ENCODE measurements at regions not wholly inside any gene's neighbourhood (a gene's known extent, or its start where the extent isn't known, plus 50 kb on each side); places are given as distances from the start of the nearest gene placed in this dataset.
A peak's percentile ranks its signal among the peaks of the same experiment; 100 is the strongest.

DNA sequence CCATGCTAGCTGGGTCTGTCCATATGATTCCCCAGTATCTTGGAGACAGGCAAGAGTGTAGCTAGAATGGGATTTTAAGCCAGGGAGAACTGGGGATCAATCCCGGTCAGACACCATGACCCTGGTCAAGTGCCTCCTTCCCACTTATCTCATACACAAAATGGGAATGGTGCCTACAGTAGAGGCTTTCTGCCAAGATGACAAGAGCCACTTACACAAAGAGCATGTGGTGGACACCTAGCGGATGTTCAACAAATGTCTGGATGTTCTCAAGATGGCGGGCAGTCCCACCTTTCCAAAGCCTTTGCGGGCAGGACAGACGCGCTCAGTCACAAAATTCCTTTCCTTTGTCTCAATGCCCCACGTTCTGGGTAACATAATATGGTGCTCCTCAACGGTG lies 57.3 kb downstream of the MAF start:
- DNase-seq: no peak

DNA sequence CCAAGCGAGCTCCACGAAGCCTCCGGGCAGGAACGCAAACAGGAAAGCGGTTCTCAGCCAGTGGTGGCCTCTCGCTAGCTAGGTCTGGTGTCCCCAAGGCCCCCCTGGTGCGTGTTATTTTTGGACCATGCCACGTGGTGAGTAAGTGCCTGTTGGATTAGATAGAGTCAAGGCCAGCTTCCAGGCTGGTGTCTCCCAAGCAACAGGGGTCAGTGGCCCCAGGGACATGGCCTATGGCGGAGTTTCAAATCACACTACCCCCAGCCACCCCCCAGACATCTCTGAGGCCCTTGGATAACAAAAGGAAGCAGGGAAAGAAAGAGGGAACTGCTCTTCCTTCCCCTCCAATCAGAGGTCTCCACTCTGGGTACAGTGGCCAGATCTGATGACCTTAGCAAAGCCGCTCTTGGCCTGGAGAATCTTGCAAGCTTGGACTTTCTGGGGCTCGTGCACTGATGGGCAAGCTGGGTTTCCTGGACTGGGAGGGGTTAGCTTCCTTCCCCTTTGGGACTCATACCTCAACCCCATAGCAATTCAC lies 58.2 kb downstream of the MAF start:
- peak; percentile 77 to 92 (median 86) for DNase-seq

DNA sequence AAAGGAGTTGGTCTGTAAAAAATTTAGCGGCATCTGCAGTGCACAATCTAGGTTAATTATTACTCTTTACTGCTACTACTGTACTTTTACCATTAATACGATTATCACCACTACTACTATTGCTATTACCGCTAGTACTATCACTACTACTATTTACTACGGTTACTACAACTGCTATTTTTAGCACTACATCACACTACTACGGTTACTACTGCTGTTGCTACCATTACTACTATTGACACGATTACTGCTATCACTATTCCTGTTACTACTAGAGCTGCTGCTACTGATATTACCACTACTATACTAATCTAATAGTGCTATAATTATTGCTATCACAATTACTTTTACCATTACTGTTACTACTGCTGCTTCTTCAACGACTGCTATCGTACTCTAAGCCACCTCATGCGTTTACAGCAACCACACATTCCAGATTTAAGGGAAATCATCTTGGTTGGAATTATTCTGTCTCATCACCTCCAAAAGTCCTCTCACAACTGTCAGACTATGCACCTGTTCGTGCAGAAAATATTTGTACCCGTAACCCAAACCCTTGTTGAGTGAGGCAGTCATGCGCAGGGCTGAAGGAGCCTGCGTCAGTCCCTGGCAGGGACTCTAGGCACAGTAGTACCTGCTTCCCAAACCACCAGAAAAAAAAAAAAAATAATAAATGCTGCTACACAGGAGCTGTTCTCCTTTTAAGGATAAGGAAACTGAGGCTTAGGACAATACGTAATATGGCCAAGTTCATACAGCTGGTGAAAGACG lies 59.5 kb downstream of the MAF start:
- DNase-seq: no peak

DNA sequence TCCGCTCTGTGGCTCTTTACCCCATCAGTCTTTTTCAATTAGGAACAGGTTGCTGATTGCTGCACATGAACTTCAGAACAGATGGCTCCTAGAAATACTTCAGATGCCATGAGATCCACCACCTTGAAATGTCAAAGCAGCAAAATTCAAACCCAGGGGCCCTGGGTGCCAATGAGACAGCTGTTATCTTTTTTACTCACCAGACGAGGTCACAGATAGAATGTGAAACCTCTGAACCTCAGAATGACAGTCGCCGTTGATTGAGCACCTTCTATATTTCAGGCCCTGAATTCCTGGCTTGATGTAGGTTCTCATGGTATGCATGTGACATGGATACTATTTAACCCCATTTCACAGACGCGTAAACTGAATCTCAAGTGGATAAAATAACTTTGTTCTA lies 63.0 kb downstream of the MAF start:
- DNase-seq: no peak

DNA sequence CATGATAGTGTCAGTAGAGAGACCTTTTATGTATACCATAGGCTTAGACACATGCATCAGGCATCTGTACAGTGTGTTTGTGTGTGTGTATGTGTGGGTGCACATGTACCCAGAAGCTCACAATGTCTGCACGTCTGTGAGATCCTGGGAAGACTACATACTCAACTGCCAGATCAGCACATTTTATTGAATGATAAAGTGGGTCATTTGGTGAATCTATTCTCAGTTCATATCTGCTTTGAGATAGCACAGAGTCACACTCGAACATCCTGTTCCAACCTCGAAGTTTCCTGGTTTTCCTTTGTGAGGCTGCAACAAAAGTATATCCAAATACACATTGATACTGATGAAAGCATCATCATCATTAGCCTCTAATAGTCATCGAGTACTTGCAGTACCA lies 63.6 kb downstream of the MAF start:
- no peak for DNase-seq

DNA sequence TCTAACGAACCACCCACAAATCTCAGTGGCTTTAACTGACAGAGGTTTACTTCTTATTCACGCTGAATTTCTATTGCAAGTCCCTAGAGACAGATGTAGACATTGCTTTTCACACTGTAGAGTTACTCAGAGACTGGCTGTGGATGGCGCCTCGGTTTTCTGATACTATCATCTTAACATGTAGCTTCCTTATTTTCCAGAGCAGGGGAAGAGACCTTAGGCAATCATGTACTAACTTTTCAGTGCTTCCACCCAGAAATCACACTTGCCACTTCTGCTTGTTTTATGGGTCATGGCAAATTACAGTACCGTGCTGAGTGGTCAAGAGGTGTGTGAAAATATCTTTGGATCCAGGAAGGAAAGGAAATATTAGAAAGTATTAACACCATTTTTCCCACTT lies 65.4 kb downstream of the MAF start:
- peak; percentile 73 to 88 (median 82) for DNase-seq

DNA sequence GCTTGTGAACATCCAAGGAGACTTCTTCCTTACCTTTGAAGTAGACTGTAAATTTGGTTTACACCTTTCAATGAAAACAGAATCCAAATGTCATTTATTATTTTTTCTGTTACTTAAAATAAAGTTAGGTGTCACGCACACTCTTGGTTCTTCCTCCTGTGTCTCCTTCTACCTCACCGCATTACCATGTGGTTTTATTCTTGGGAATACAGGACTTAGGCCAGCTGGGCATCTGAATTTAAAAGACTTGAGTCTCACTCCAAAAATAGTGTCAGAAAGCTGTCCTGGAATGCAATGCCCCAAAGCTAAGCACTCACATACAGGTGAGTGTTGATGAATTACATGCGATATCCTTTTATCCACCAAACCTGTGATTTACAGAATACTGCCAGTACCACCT lies 66.4 kb downstream of the MAF start:
- no peak for DNase-seq

DNA sequence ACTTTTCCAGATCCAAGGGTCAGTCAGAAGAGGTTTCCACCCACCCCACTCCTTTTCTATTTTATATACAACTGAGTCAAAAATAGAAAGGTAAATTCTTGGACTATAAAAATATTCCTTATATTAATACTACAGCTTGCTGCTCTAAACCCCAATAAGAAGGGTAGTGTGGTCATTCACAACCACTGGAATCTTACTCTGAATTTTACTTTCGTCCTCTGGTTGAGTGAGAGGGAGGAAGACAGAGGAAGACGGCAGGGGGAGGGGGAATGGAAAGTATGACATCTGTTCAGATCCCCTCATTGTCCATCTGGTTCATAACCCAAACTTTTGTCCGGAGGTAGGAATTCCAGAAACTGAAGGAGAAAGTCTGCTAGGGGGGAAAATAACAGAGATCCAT lies 67.2 kb downstream of the MAF start:
- DNase-seq: no peak

DNA sequence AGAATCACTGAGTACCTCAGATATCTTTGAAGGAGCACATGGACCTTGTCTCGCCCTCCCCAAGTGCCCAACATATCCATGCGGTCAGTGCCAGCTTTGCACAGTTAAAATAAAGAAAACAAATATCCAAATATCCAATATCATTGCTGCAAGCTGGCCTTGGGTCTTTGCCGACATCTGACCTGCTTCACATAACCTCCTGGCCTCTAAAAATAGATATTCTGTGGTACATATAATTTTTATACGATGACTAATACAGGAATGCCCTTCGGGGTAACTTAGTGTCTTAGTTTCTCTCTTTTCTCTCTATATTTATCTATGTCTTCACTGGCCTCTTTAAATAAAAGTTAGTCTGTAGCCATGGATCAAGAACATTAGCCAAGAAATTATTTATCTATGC lies 67.8 kb downstream of the MAF start:
- DNase-seq: no peak

DNA sequence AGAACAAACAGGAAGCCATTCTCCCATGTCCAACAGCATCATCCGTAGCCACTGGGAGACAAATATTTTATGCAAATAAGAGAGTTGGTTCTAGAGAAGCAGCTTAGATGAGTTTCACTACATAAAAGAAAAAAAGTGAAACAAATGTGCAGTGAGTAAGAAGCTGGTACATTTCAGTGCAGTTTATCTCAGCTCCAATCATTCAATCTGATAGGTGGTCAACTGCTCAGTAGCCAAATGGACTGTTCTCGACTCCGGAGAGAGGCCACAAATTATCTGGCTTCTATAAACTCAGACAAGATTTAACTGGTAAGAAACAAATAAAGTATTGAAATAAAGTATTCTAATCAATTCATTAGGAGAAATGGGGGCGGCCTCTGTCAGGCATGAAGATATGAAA lies 68.3 kb downstream of the MAF start:
- DNase-seq: no peak

DNA sequence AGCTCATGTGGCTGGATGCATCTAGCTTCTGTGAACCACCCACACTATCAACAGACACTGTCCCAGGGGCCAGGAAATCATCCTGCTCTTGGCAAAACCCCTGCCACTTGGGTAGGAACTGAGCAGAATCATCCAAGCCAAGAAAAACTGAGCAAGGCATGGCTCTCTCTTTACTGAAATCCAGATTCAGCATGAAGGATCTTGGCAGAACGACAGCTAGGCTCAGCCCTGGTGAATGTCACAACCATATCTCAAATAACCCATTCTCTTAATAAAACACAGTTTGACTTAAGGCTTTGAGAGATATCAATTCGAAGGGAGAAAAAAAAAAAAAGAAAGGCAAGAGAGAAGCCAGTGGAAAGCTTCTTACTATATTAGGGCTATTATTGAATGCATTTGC lies 72.2 kb downstream of the MAF start:
- DNase-seq: no peak

DNA sequence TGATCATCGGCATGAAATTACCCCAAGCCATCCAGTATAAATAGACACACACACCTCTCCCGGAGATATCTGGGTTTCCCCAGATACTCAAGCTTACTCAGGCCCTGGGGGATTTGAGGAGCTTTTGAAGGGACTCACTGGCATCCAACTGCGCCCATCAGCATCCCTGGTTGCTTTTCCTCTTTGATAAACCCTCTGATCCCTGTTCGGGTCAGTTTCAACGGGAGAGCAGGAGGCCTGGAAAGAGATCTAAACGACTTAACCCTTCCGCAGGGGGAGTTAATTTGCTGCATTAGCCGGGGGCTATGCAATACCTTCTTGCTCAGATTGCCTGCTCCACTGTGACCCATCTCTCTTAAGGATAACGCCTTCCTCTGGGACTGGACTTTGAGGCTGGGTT lies 76.6 kb downstream of the MAF start:
- no peak for DNase-seq

DNA sequence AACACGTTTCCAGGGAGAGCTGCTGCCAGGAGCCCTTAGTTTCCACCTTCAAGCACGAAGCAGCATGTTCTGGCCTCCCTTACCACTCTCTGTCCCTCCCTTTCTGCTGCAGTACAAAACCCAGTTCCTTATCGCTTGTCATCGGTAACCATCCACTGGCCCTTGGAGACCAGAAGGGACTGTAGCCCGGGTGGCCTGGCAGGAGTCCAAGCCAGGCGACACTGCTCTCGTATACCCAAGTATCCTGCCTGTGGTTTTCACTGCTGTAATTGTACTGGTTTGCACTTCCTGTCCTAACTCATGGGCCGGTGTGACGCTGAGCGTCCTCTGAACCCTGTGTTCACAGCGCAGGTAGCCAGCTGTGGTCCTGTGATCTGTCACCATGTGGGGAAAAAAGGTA lies 81.1 kb downstream of the MAF start:
- peak; percentile 47 to 68 (median 54) for DNase-seq

DNA sequence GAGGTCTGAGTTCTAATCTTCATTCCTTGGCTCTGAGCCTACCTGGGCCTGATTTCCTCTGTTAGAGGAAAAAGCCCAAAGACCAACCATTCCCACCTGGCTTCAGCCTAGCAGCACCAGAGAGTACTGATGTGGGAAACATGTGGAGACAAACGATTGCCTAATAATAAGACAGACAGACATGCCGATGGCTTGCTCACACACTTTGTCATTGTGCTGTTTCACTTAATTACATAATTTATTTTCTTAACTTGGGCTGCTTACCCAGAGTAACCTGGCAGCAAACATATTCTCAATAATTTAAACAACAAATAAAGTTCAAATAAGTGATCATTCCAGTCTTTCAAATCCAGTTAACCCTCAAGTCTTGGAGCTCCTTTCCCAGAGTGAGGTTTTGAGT lies 83.4 kb downstream of the MAF start:
- no peak for DNase-seq

DNA sequence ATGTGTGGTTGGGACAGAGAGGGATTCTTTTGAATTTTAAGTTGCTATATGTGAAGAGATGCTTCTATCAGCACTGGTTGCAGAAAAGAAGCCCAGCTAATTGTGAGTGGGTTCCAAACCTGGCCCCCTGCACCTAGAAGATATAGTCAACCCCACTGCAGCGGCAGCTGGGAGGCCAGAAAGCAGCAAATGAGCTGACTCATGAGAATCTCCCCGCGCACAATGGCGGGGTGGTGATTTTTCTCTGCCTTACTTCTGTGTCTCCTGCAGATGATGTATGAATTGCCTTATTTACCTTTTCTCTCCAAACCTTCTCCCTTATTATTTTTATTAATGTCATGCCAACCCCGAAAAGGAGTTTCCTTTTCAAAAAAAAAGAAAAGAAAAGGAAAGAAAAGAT lies 89.7 kb downstream of the MAF start:
- no peak for DNase-seq

DNA sequence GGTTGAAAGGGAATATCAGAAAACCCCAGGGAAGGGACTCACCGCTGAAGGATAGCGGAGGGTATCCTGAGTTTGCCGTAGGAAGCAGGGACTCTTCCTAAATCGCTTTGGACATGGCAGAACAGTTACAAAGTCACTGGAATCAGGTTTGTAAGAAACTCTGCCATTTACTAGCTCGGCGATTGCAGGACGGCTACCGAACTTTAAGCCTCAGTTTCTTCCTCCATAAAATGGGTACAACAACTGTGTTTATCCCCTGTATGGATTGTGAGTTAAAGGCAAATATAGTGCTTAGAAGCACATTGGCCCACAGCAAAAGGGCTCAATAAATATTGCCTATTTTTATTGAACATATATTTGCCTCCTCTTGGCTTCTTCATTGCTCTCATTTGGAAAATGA lies 90.6 kb downstream of the MAF start:
- no peak for DNase-seq

DNA sequence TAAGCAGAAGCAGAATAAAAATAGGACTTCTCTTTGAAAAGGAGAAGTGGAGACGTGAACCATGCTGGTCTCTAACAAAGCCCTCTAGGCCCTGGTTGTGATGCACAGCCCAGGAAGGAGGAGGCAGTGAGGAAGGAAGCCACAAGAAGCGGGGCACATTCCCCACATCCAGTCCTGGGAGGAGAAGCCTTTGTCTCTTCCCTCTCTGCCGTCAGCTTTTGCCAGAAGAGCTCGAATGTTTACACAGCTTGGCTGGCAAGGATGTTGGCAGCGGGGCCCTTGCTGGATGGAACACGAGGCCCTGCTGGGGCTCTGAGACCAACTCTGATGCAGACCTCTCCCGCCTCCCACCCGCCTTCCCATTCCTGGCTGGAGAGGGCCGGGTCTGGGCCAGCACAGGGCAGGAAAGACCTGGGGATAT lies 91.3 kb downstream of the MAF start:
- DNase-seq: peak; percentile 77 to 89 (median 86)

DNA sequence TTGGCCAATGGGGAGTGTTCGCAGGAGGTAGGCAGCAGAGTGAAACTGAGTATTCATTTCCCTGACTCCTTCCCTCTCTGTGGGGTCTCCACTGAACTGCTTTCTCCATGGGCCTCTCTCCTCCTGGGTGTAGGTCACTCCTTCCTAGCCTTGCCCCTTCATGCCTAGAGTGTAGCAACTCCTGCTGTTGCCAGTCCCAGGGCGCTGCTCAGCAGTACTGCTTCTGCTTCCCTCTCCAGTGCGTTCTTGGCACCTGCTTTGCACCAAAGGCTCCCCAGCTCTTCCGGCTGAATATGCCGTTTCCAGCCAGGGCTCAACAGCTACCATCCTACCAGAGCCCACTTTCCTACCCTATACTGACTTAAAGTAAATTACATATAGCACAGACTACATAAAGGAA lies 92.2 kb downstream of the MAF start:
- DNase-seq: peak in 3 of 4 experiments; percentile 45 to 62 (median 61)

DNA sequence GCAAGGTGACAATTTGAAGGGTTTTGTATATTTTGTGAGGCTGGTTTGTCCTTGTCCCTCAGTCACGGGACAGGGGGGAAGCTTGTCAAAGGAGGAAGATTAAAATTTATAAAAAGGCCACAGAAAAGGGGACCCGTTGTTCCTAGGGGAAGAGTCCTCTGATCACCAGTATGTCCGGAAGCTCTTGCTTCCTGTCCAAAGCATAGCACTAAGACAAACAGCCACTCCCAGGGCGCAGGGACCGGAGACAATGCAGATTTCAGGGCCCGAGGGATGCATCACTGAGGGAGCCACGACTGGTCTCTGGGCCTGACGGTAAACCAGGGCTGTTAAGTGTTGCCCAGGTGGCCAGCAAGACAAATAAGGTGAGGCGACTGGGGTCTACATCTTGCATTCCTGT lies 95.2 kb downstream of the MAF start:
- no peak for DNase-seq

DNA sequence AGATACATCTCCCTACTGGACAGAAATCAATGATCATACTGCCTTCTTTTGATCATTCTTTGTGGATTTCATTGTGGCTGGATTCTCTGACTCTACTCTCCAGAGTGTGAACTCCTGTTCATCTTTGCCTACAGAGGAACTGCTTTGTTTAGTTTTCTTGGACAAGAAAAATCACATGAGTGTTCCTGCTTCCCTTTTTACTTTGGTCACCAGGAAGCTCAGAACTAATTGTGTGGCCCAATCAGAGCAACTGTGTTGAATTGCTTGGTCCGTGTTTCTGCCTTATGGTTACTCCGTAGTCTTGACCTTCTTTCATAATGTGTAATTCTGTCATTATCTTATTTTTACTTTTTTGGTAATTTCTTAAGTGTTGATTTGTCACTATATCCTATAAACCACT lies 97.0 kb downstream of the MAF start:
- DNase-seq: peak in 3 of 4 experiments; percentile 13 to 67 (median 52)

DNA sequence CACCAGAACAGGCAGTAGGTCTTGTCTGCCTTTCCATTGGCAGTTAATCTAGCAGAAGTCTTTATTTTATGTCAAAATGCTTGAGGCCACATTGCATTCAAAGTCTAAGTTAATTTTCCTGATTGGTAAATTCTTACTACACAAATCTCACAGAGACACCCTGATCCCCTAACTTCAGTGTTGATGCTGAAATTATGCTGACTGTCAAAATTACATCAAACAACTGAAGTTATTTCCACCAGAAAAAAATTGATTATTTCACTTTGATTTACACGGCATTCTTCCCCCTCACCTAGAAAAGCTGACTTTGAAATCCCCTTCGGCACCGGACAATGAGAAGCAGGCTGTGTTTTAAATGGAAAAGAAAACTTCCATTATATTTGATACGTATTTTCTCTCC lies 99.1 kb downstream of the MAF start:
- no peak for DNase-seq

DNA sequence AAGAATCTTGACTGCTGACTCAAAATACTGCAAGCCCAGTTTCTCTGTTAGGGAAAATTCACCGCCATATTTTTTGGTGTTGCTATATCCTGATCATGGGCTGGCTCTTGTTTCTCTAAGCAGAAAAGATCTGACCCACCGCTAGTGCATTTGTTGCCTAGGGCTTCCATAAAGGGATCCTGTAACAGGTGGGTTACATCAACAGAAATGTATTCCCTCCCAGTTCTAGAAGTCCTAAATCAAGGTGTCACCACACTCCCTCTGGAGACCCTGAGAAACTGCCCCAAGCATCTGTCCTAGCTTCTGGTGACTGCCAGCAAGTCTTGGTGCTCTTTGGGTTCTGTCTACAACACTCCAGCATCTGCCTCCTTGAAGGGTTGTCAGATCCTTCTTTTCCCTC lies 99.7 kb downstream of the MAF start:
- no peak for DNase-seq

DNA sequence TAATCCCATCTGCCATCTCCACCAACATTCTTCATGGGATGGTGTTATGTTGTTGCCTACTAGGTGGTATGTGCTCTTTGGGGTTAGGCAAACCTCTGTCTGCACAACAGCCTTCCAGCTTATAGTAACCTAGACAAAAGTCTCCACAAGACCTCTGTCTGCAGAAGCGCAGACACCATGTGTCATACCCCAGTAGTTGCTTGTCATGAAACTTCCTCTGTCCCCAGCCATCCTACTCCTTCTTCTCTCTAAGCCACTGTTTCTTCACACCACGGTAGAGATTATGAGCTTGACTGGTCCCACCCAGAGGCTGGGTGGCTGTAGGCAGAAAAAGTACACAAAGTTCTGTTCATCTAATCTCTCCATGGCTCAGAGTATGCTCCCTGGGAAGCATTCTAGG lies 100.3 kb downstream of the MAF start:
- peak in 3 of 4 experiments; percentile 45 to 60 (median 54) for DNase-seq

DNA sequence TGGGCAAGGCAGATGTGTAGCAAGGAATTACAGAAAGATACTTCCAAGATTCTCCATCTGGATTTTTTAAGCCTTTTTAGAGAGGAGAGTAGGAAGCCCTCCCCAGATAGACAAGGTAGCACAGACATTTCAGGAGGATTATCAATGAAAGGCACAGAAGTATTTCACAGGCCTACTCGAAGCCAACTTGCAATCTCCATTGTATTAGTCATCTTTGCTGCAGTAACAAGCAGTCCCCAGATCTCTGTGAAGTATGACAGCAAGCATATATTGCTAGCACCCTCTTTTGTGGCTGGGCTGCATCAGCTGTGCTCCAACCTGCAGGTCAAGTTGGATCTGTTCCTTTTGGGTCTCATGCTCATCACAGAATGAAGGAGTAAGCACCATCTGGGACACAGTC lies 101.6 kb downstream of the MAF start:
- DNase-seq: no peak
